ENCODE measurements at regions not wholly inside any gene's neighbourhood (a gene's known extent, or its start where the extent isn't known, plus 50 kb on each side); places are given as distances from the start of the nearest gene placed in this dataset.

- Mint-ChIP-seq H3K4me1 (no peaks in the 10 kb centered on the region), H3K4me3 (no peak overlapping the region), H3K36me3 (no peaks in the 10 kb centered on the region), H3K27ac (no peak overlapping the region), H3K9me3 (peaks cover 2 to 7% (median 4%) of the 10 kb centered on the region in 3 donors), H3K27me3 (no peaks in the 10 kb centered on the region)
Measured at GRCh38 chr15:98025237-98025636, 64.7 kb downstream of the ARRDC4 start.

GRCh38 chr15:98034731-98035130 lies 74.2 kb downstream of the ARRDC4 start:
- H3K27me3 Mint-ChIP-seq: no peaks in the 10 kb centered on the region
- H3K4me3 Mint-ChIP-seq: no peak overlapping the region
- H3K27ac Mint-ChIP-seq: no peak overlapping the region
- H3K36me3 Mint-ChIP-seq: no peaks in the 10 kb centered on the region
- H3K4me1 Mint-ChIP-seq: no peaks in the 10 kb centered on the region
- peaks cover 0 to 5% (median 0%) of the 10 kb centered on the region in 3 donors for H3K9me3 Mint-ChIP-seq

DNA sequence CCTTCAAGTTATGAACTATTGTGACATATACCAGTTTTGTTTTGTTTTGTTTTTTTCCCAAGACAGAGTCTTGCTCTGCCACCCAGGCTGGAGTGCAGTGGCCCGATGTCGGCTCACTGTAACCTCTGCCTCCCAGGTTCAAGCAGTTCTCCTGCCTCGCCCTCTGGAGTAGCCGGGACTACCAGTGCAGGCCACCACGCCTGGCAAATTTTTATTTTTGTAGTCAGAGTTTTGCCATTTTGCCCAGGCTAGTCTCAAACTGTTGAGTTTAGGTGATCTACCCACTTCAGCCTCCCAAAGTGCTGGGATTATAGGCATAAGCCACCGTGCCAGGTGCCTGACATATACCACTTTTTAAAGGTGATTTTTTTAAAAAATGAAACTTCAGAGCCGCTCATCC lies 74.6 kb downstream of the ARRDC4 start:
- H3K4me3 Mint-ChIP-seq: no peak overlapping the region
- no peak overlapping the region for H3K27ac Mint-ChIP-seq
- no peaks in the 10 kb centered on the region for H3K4me1 Mint-ChIP-seq
- no peaks in the 10 kb centered on the region for H3K36me3 Mint-ChIP-seq
- H3K27me3 Mint-ChIP-seq: no peaks in the 10 kb centered on the region
- H3K9me3 Mint-ChIP-seq: peaks cover 0 to 5% (median 0%) of the 10 kb centered on the region in 3 donors

GRCh38 chr15:98035577-98036010 lies 75.1 kb downstream of the ARRDC4 start:
- peaks cover 0 to 5% (median 0%) of the 10 kb centered on the region in 3 donors for H3K9me3 Mint-ChIP-seq
- no peaks in the 10 kb centered on the region for H3K27me3 Mint-ChIP-seq
- no peak overlapping the region for H3K4me3 Mint-ChIP-seq
- no peaks in the 10 kb centered on the region for H3K36me3 Mint-ChIP-seq
- H3K4me1 Mint-ChIP-seq: no peaks in the 10 kb centered on the region
- no peak overlapping the region for H3K27ac Mint-ChIP-seq

- H3K9me3 Mint-ChIP-seq: peaks cover 0 to 4% (median 0%) of the 10 kb centered on the region in 3 donors
- no peaks in the 10 kb centered on the region for H3K27me3 Mint-ChIP-seq
- no peak overlapping the region for H3K27ac Mint-ChIP-seq
- no peak overlapping the region for H3K4me3 Mint-ChIP-seq
- peaks cover 0 to 2% (median 0%) of the 10 kb centered on the region in 3 donors for H3K4me1 Mint-ChIP-seq
- H3K36me3 Mint-ChIP-seq: no peaks in the 10 kb centered on the region
Measured at GRCh38 chr15:98039596-98039995, 79.1 kb downstream of the ARRDC4 start.

DNA sequence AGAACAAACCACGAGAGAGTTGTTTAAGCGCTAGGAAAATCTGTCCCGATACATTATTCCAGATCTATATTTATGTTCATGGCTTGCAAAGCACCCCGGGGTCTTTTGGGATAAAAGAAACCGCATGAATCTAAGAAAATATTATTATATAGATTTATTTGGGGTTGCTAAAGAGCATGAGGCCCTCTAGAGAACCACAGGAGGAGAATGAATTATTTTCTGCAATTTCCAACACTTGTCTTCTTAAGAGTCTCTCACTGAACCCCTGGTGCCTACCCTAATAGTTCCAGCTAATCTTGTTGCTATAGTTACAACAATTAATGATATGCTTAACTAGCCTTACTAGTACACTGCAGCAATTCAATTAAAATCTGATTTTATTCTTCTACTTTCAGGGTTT lies 79.6 kb downstream of the ARRDC4 start:
- Mint-ChIP-seq H3K9me3 (peaks cover 0 to 4% (median 0%) of the 10 kb centered on the region in 3 donors), H3K36me3 (no peaks in the 10 kb centered on the region), H3K27ac (no peak overlapping the region), H3K4me1 (peaks cover 0 to 2% (median 0%) of the 10 kb centered on the region in 3 donors), H3K27me3 (no peaks in the 10 kb centered on the region), H3K4me3 (no peak overlapping the region)

DNA sequence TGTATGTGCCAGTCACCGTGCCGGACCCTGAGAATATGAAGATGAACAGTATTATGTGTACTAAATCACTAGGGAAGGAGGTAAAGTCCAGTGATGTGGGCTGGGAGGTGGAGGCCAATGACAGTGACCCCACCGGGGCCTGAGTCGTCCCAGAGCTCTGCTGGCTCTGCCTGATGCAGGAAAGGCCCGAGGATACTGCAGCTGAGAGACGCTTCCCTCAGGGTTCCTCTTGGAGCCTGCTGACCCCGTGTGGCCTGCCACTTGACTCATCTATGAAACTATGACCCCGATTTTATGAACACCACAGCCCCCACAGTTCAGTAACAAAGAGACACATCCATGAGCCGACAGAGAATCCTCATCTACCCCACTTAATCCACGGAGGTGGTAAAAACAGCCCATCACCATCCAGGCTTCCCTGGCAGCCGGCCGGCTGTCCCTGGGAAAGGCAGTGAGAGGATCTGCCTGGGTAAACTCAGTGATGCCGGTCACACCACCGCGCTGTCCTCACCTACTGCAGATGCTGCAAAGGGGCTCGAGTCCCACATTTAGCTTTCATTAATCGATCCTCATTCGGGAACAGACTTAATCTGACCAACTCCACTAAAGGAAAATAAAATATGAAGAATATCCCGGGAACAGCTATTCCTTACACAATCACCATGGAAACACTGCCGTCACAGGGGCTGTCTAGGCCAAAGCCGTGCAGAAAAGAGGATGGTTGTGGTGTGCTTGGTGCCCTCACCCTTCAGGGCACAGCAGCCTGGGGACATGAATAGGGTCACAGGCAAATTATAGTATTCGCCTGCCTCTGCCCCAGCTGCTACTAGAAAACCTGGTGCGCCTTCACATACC lies 82.9 kb downstream of the ARRDC4 start:
- Mint-ChIP-seq H3K4me1 (peaks cover 0 to 2% (median 0%) of the 10 kb centered on the region in 3 donors), H3K27me3 (peaks cover 1% of the 10 kb centered on the region), H3K27ac (no peak overlapping the region), H3K36me3 (no peaks in the 10 kb centered on the region), H3K4me3 (no peak overlapping the region), H3K9me3 (peaks cover 2 to 6% (median 4%) of the 10 kb centered on the region in 3 donors)

- peaks cover 2 to 16% (median 8%) of the 10 kb centered on the region in 3 donors for H3K9me3 Mint-ChIP-seq
- no peak overlapping the region for H3K27ac Mint-ChIP-seq
- H3K36me3 Mint-ChIP-seq: peaks cover 1% of the 10 kb centered on the region
- H3K4me3 Mint-ChIP-seq: no peak overlapping the region
- H3K4me1 Mint-ChIP-seq: no peaks in the 10 kb centered on the region
- peaks cover 1% of the 10 kb centered on the region for H3K27me3 Mint-ChIP-seq
Measured at GRCh38 chr15:98051734-98052133, 91.2 kb downstream of the ARRDC4 start.

GRCh38 chr15:98057453-98057852 lies 97.0 kb downstream of the ARRDC4 start:
- no peaks in the 10 kb centered on the region for H3K4me1 Mint-ChIP-seq
- peaks cover 1% of the 10 kb centered on the region for H3K36me3 Mint-ChIP-seq
- H3K4me3 Mint-ChIP-seq: no peak overlapping the region
- no peaks in the 10 kb centered on the region for H3K27me3 Mint-ChIP-seq
- H3K27ac Mint-ChIP-seq: no peak overlapping the region
- H3K9me3 Mint-ChIP-seq: peaks cover 3 to 36% (median 25%) of the 10 kb centered on the region in 3 donors

DNA sequence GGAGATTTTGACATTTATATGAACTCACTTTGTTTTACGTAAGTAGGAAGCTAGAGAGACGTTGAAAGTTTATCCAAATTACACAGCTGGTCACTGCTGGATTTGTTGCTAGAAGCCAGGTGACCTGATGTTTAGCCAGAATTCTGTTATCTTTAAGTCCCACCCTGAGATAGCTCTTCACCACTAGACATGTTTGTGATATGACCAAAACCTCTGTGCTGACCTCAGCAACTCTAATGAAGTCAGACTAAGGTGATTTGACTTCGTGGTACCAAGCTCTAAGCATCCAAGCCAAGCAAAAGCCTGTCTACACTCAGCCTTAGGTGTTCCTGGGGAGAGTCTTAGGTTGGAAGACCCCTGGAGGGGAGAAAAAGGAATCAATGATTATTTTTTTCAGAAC lies 102.4 kb downstream of the ARRDC4 start:
- Mint-ChIP-seq H3K36me3 (no peaks in the 10 kb centered on the region), H3K4me3 (no peak overlapping the region), H3K27me3 (no peaks in the 10 kb centered on the region), H3K9me3 (peaks cover 2 to 18% (median 14%) of the 10 kb centered on the region in 3 donors), H3K27ac (no peak overlapping the region), H3K4me1 (no peaks in the 10 kb centered on the region)

DNA sequence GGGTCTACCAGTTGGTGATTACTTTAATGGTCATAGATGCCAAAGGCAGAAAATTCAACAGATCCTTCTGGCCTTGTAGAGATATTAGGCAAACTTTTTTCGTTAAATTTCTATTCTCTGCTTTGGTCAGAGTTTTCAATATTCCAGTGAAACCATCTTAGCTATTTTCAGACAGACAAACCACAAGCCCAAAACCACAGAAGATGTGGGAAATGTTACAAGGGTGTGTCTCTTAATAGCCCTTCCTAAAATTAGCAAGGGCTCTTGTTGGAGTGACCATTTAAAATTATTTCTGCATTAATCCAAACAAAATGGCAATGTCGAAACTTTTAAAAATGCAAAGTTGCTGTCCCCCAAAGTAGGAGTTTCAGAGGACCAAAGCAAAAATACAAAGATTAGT lies 102.8 kb downstream of the ARRDC4 start:
- no peaks in the 10 kb centered on the region for H3K27me3 Mint-ChIP-seq

GRCh38 chr15:98063871-98064270 lies 103.4 kb downstream of the ARRDC4 start:
- H3K9me3 Mint-ChIP-seq: peaks cover 2 to 10% (median 8%) of the 10 kb centered on the region in 3 donors
- H3K4me1 Mint-ChIP-seq: no peaks in the 10 kb centered on the region
- H3K36me3 Mint-ChIP-seq: no peaks in the 10 kb centered on the region
- H3K27me3 Mint-ChIP-seq: no peaks in the 10 kb centered on the region
- no peak overlapping the region for H3K4me3 Mint-ChIP-seq
- H3K27ac Mint-ChIP-seq: no peak overlapping the region

More for the DNA sequence above, 102.8 kb downstream of the ARRDC4 start:
- H3K36me3 Mint-ChIP-seq: no peaks in the 10 kb centered on the region
- H3K4me3 Mint-ChIP-seq: no peak overlapping the region
- H3K4me1 Mint-ChIP-seq: no peaks in the 10 kb centered on the region
- peaks cover 2 to 14% (median 12%) of the 10 kb centered on the region in 3 donors for H3K9me3 Mint-ChIP-seq
- no peak overlapping the region for H3K27ac Mint-ChIP-seq

DNA sequence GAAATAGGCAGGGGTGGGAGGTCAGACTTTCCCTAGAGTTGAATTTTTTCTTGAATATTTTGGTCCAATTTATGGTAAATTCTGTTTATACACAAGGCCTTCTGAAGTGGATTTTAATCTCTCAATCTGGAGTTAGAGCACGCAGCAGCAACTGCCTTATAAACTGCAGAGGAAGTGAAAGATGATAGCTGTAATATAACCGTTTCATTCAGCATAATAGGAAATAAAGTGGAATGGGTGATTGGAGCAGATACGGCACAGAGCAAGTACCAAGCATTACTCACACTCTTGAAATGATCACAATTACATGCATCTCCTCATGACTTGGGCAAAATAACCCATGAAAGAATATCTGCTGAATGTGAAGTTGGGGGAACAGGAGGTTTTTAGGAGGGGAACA lies 106.8 kb downstream of the ARRDC4 start:
- no peak overlapping the region for H3K27ac Mint-ChIP-seq
- H3K4me1 Mint-ChIP-seq: no peaks in the 10 kb centered on the region
- H3K27me3 Mint-ChIP-seq: no peaks in the 10 kb centered on the region
- H3K36me3 Mint-ChIP-seq: no peaks in the 10 kb centered on the region
- peaks cover 0 to 7% (median 6%) of the 10 kb centered on the region in 3 donors for H3K9me3 Mint-ChIP-seq
- peak overlapping the region in 1 of 4 donors; percentile 53 for H3K4me3 Mint-ChIP-seq

DNA sequence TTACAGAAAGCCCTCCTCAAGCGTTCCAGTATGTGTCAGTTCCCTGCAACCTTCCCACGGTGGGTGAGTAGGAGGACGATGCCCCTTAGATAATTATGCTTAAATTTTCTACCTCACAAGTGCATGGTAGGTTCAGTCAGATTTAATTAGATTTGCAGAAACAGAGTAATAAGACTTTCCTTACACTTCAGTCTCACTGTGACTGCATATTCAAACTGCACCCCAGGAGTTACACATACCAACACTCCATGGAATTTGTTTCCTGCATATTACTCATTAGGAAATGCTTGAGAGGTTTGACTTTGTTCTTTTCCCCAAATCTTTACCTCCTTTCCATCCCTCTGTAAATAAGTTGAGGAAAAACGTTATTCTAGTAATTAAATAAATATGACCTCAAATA lies 108.8 kb downstream of the ARRDC4 start:
- Mint-ChIP-seq H3K27ac (no peak overlapping the region), H3K36me3 (no peaks in the 10 kb centered on the region), H3K27me3 (no peaks in the 10 kb centered on the region), H3K4me1 (no peaks in the 10 kb centered on the region), H3K9me3 (peaks cover 0 to 7% (median 3%) of the 10 kb centered on the region in 3 donors), H3K4me3 (no peak overlapping the region)

- no peak overlapping the region for H3K27ac Mint-ChIP-seq
- no peaks in the 10 kb centered on the region for H3K27me3 Mint-ChIP-seq
- H3K36me3 Mint-ChIP-seq: no peaks in the 10 kb centered on the region
- H3K4me3 Mint-ChIP-seq: no peak overlapping the region
- no peaks in the 10 kb centered on the region for H3K4me1 Mint-ChIP-seq
- peaks cover 0 to 7% (median 3%) of the 10 kb centered on the region in 3 donors for H3K9me3 Mint-ChIP-seq
Measured at GRCh38 chr15:98070137-98070536, 109.6 kb downstream of the ARRDC4 start.

DNA sequence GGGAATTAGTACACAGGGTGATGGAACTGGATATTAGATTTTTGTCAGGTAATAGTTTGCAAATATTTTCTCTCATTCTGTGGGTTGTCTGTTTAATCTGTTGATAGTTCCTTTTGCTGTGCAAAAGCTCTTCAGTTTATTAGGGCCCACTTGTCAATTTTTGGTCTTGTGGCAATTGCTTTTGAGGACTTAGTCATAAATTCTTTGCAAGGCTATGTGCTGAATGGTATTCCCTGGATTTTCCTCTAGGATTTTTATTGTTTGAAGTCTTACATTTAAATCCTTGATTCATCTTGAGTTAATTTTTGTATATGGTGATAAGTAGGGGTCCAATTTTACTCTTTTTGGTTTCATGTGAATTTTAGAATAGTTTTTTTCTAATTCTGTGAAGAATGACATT lies 111.3 kb downstream of the ARRDC4 start:
- Mint-ChIP-seq H3K27ac (no peak overlapping the region), H3K4me1 (no peaks in the 10 kb centered on the region), H3K9me3 (peaks cover 0 to 7% (median 3%) of the 10 kb centered on the region in 3 donors), H3K27me3 (no peaks in the 10 kb centered on the region), H3K4me3 (no peak overlapping the region), H3K36me3 (no peaks in the 10 kb centered on the region)
